Osteoblast (primary cell): ENCODE measurements at regions not wholly inside any gene's neighbourhood (a gene's known extent, or its start where the extent isn't known, plus 50 kb on each side); places are given as distances from the start of the nearest gene placed in this dataset.

Source experiments
- DNase-seq: peaks from one replicate; pipeline ENCODE4 v3.0.0; 2011; ENCODE audit warnings: low spot score, mixed read lengths; ENCODE audit not compliant: insufficient read length; ENCODE audit errors: missing footprints
- H2AFZ ChIP-seq: 2 replicates; pipeline ENCODE4 v1.6.0; 2011; ENCODE audit warnings: mild to moderate bottlenecking, low read length
- H3K27ac ChIP-seq: 2 replicates; pipeline ENCODE4 v1.5.1; 2011; ENCODE audit warnings: mild to moderate bottlenecking, low read depth, low read length, moderate library complexity
- H3K27me3 ChIP-seq: 2 replicates; pipeline ENCODE4 v1.6.0; 2012; ENCODE audit warnings: mild to moderate bottlenecking, control low read depth, inconsistent platforms, low read length, moderate library complexity; ENCODE audit not compliant: insufficient read depth
- H3K36me3 ChIP-seq: 2 replicates; pipeline ENCODE4 v1.5.1; 2011; ENCODE audit warnings: mild to moderate bottlenecking, low read length, control low read depth, moderate library complexity; ENCODE audit not compliant: insufficient read depth
- H3K4me1 ChIP-seq: 2 replicates; pipeline ENCODE4 v1.5.1; 2011; ENCODE audit warnings: mild to moderate bottlenecking, low read length, control low read depth, moderate library complexity; ENCODE audit not compliant: insufficient read depth
- H3K4me2 ChIP-seq: 2 replicates; pipeline ENCODE4 v1.6.0; 2011; ENCODE audit warnings: mild to moderate bottlenecking, low read length; ENCODE audit not compliant: insufficient read depth
- H3K4me3 ChIP-seq: fragments of 200-600 bp; sonication (generic); 3 replicates; pipeline ENCODE4 v1.5.1; 2012; ENCODE audit warnings: mild to moderate bottlenecking, low read length, inconsistent platforms; ENCODE audit not compliant: insufficient read depth
- H3K79me2 ChIP-seq: 2 replicates; pipeline ENCODE4 v1.6.0; 2012; ENCODE audit warnings: mild to moderate bottlenecking, low read length, control low read depth, inconsistent platforms; ENCODE audit not compliant: insufficient read depth
- H3K9me3 ChIP-seq: 2 replicates; pipeline ENCODE4 v1.5.1; 2011; ENCODE audit warnings: low read depth, low read length, control low read depth
- H4K20me1 ChIP-seq: 2 replicates; pipeline ENCODE4 v1.6.0; 2012; ENCODE audit warnings: mild to moderate bottlenecking, low read length, control low read depth; ENCODE audit not compliant: insufficient read depth
- TF ChIP-seq, protein P1 (sequence below): IDR thresholded peaks from 2 replicates; pipeline ENCODE4 v1.5.1; 2011; ENCODE audit warnings: mild to moderate bottlenecking, low read depth, low read length, moderate library complexity; ENCODE audit errors: extremely low read depth

DNA sequence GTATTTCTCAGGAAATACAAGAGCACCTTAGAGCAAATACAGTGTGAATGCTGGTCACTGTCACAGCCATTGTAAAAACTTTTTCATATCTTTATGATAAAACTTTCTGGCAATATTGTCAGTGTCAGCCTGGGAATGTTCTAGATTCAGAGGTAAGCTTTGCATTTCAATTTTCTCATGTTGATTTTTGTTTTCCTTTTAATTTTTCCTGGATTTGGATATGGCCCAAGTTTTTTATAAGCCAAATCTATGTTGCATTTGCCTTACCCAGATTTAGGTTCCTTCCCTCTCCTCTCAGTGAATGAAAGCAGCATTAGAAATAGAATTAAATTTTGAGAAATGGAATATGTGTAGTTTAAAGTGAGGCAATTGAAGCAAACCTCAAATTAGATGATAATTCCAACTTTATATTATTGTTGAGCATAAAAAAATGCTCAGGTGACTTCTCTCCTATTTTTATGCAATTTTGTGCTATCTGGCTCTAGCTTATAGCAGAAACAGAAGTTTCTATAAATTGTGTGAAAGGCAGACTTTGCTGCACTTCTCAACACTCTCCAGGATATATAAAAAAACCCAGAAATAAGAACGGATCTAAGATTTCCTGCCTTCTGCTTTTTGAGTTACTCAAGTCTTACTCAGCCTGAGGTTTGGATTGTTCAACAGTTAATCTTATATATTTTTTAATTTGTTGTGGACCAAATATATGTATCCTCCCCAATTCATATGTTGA lies 368.2 kb upstream of the PRICKLE1 start:
- no peaks in the 10 kb centered on the region for H3K36me3 ChIP-seq
- H3K27me3 ChIP-seq = no peaks in the 10 kb centered on the region
- no peak overlapping the region for H3K4me2 ChIP-seq
- peaks cover 16% of the 10 kb centered on the region for H3K4me1 ChIP-seq
- no peaks in the 10 kb centered on the region for H3K79me2 ChIP-seq
- H3K27ac ChIP-seq = no peak overlapping the region
- TF ChIP-seq, protein P1, sequence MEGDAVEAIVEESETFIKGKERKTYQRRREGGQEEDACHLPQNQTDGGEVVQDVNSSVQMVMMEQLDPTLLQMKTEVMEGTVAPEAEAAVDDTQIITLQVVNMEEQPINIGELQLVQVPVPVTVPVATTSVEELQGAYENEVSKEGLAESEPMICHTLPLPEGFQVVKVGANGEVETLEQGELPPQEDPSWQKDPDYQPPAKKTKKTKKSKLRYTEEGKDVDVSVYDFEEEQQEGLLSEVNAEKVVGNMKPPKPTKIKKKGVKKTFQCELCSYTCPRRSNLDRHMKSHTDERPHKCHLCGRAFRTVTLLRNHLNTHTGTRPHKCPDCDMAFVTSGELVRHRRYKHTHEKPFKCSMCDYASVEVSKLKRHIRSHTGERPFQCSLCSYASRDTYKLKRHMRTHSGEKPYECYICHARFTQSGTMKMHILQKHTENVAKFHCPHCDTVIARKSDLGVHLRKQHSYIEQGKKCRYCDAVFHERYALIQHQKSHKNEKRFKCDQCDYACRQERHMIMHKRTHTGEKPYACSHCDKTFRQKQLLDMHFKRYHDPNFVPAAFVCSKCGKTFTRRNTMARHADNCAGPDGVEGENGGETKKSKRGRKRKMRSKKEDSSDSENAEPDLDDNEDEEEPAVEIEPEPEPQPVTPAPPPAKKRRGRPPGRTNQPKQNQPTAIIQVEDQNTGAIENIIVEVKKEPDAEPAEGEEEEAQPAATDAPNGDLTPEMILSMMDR = no peak
- no peaks in the 10 kb centered on the region for H4K20me1 ChIP-seq
- H2AFZ ChIP-seq = no peak overlapping the region
- no peak for DNase-seq
- no peaks in the 10 kb centered on the region for H3K9me3 ChIP-seq
- H3K4me3 ChIP-seq = no peak overlapping the region

DNA sequence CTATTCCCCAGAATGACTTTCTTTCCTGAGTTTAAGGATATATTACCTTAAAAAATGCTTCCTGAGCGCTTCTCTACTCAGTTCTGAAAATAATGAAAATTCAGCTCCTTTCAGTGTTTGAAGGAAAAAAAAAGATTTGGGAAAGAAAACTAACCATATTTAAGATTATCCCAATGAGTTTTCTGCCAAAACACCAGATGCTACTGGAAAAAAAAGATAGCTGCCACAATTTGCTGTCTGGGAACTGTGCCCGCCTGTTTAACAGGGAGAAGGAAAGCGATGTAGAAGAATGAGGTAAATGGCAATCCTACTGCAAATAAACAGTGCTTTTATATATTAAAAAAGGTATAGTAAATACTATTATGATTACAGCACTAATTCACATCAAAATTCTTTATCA lies 367.6 kb upstream of the PRICKLE1 start:
- Histone ChIP-seq H4K20me1 (no peaks in the 10 kb centered on the region), H3K27me3 (no peaks in the 10 kb centered on the region), H3K36me3 (no peaks in the 10 kb centered on the region), H3K9me3 (no peaks in the 10 kb centered on the region), H3K4me1 (peaks cover 16% of the 10 kb centered on the region), H3K27ac (no peak overlapping the region), H3K79me2 (no peaks in the 10 kb centered on the region), H3K4me3 (no peak overlapping the region), H3K4me2 (no peak overlapping the region), H2AFZ (no peak overlapping the region)
- DNase-seq = no peak
- TF ChIP-seq, protein P1 = no peak

DNA sequence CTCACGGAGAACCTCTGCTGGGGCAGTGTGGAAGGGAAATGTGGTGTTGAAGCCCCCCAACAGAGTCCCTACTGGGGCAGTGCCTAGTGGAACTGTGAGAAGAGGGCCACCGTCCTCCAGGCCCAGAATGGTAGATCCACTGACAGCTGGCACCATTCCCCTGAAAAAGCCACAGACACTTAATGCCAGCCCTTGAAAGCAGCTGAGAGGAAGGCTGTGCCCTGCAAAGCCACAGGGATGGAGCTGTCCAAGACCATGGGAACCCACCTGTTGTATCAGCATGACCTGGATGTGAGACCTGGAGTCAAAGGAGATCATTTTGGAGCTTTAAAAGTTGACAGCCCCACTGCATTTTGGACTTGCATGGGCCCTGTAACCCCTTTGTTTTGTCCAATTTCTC lies 363.5 kb upstream of the PRICKLE1 start:
- no peak for DNase-seq

DNA sequence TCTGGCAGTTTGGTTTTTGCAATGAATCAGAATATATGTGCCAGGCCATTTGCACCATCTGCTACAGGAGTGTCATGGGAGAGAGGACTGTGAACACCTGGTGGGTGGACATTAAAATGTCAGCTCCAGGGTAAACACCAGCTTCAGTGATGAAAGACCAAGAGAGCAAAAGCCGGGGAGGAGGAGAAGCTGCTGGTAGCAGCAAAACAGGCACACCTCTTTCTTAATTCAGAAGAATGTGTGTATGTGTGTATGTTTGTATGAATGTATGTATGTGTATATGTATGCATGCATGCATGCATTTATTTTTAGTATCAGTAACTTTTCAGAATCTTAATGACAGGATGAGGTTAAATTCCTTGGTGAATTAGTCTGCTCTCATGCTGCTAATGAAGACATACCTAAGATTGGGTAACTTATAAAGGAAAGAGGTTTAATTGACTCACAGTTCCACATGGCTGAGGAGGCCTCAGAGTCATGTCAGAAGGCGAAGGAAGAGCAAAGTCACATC lies 357.4 kb upstream of the PRICKLE1 start:
- TF ChIP-seq, protein P1 = no peak
- no peak for DNase-seq

More for the DNA sequence above, 363.5 kb upstream of the PRICKLE1 start:
- Histone ChIP-seq H3K79me2 (no peaks in the 10 kb centered on the region), H2AFZ (no peak overlapping the region), H3K4me2 (no peak overlapping the region), H4K20me1 (no peaks in the 10 kb centered on the region), H3K27ac (no peak overlapping the region), H3K27me3 (no peaks in the 10 kb centered on the region), H3K4me3 (no peak overlapping the region), H3K4me1 (no peaks in the 10 kb centered on the region), H3K9me3 (no peaks in the 10 kb centered on the region), H3K36me3 (no peaks in the 10 kb centered on the region)
- TF ChIP-seq, protein P1 = no peak

More for the DNA sequence above, 357.4 kb upstream of the PRICKLE1 start:
- Histone ChIP-seq H3K27ac (no peak overlapping the region), H3K4me2 (no peak overlapping the region), H3K36me3 (no peaks in the 10 kb centered on the region), H2AFZ (no peak overlapping the region), H3K4me1 (no peaks in the 10 kb centered on the region), H3K9me3 (peaks cover 2% of the 10 kb centered on the region), H4K20me1 (no peaks in the 10 kb centered on the region), H3K79me2 (no peaks in the 10 kb centered on the region), H3K4me3 (no peak overlapping the region), H3K27me3 (no peaks in the 10 kb centered on the region)
